DND-41 (cell line): ENCODE measurements at regions not wholly inside any gene's neighbourhood (a gene's known extent, or its start where the extent isn't known, plus 50 kb on each side); places are given as distances from the start of the nearest gene placed in this dataset.

Experiments
- ATAC-seq: fragments of 200-7000 bp; cut with Tn5 transposase; 3 replicates; pipeline ENCODE4 v1.9.1; 2021; ENCODE audit warnings: low read depth; ENCODE audit not compliant: insufficient read depth
- DNase-seq: peaks from one replicate; pipeline ENCODE4 v3.0.0-alpha.2; 2020
- H2AFZ ChIP-seq: 2 replicates; pipeline ENCODE4 v1.6.0; 2012; ENCODE audit warnings: low read depth, low read length
- H3K27ac ChIP-seq: 2 replicates; pipeline ENCODE4 v1.5.1; 2012; ENCODE audit warnings: low read length, inconsistent platforms
- H3K27me3 ChIP-seq: fragments of 200-600 bp; sonication (generic); 2 replicates; pipeline ENCODE4 v1.6.0; 2012; ENCODE audit warnings: low read length, mild to moderate bottlenecking, inconsistent platforms; ENCODE audit not compliant: insufficient read depth, poor library complexity
- H3K36me3 ChIP-seq: 2 replicates; pipeline ENCODE4 v1.5.1; 2012; ENCODE audit warnings: low read length, inconsistent platforms; ENCODE audit not compliant: insufficient read depth
- H3K4me1 ChIP-seq: 2 replicates; pipeline ENCODE4 v1.5.1; 2012; ENCODE audit warnings: mild to moderate bottlenecking, low read length; ENCODE audit not compliant: insufficient read depth
- H3K4me2 ChIP-seq: 2 replicates; pipeline ENCODE4 v1.6.0; 2012; ENCODE audit warnings: mild to moderate bottlenecking, moderate library complexity, low read length, inconsistent platforms; ENCODE audit not compliant: insufficient read depth
- H3K4me3 ChIP-seq, 2 experiments: fragments of 200-600 bp in 1 of 2; shearing (Covaris generic) in 1 of 2; 2 replicates each; pipeline ENCODE4 v1.5.1; 2012 to 2016; ENCODE audit warnings: inconsistent platforms in 2 of 2, low read length in 2 of 2, mild to moderate bottlenecking in 2 of 2, low read depth in 1 of 2, moderate library complexity in 1 of 2
- H3K79me2 ChIP-seq: 2 replicates; pipeline ENCODE4 v1.6.0; 2012; ENCODE audit warnings: low read length, inconsistent platforms; ENCODE audit not compliant: insufficient read depth
- H3K9ac ChIP-seq: 2 replicates; pipeline ENCODE4 v1.6.0; 2012; ENCODE audit warnings: low read depth, mild to moderate bottlenecking, inconsistent platforms, low read length, moderate library complexity
- H3K9me3 ChIP-seq: 2 replicates; pipeline ENCODE4 v1.5.1; 2012; ENCODE audit warnings: low read length, moderate library complexity, mild to moderate bottlenecking, inconsistent platforms; ENCODE audit not compliant: insufficient read depth, severe bottlenecking
- H4K20me1 ChIP-seq: 2 replicates; pipeline ENCODE4 v1.6.0; 2012; ENCODE audit warnings: low read length; ENCODE audit not compliant: insufficient read depth
- CTCF ChIP-seq: IDR thresholded peaks from 2 replicates; pipeline ENCODE4 v1.5.1; 2012; ENCODE audit warnings: borderline replicate concordance, low read length, moderate library complexity, mild to moderate bottlenecking; ENCODE audit not compliant: poor library complexity, severe bottlenecking; ENCODE audit errors: extremely low read depth
- EZH2 ChIP-seq: IDR thresholded peaks from 3 replicates; pipeline ENCODE4 v1.6.1; 2012; ENCODE audit warnings: borderline replicate concordance, low read depth, mild to moderate bottlenecking, moderate library complexity, low read length, inconsistent platforms; ENCODE audit not compliant: severe bottlenecking

- Histone ChIP-seq H3K9me3 (no peaks in the 10 kb centered on the region), H3K4me2 (no peak overlapping the region), H3K4me1 (no peaks in the 10 kb centered on the region), H2AFZ (no peak overlapping the region), H4K20me1 (no peaks in the 10 kb centered on the region), H3K4me3 (no peak overlapping the region), H3K27me3 (no peaks in the 10 kb centered on the region), H3K27ac (no peak overlapping the region), H3K79me2 (no peaks in the 10 kb centered on the region), H3K9ac (no peak overlapping the region), H3K36me3 (no peaks in the 10 kb centered on the region)
- TF ChIP-seq EZH2, result no peak
- TF ChIP-seq CTCF, result no peak
- no peak for ATAC-seq
- DNase-seq, result no peak
These were observed 385.7 kb downstream of the HRH4 start for GRCh38 chr18:24846138-24846537.

- H2AFZ ChIP-seq, result no peak overlapping the region
- H3K36me3 ChIP-seq, result no peaks in the 10 kb centered on the region
- no peak for DNase-seq
- no peak overlapping the region for H3K4me3 ChIP-seq
- no peak overlapping the region for H3K4me2 ChIP-seq
- H4K20me1 ChIP-seq, result no peaks in the 10 kb centered on the region
- H3K79me2 ChIP-seq, result no peaks in the 10 kb centered on the region
- H3K9ac ChIP-seq, result no peak overlapping the region
- no peaks in the 10 kb centered on the region for H3K9me3 ChIP-seq
- no peak for ATAC-seq
- no peaks in the 10 kb centered on the region for H3K27me3 ChIP-seq
- H3K4me1 ChIP-seq, result no peaks in the 10 kb centered on the region
- H3K27ac ChIP-seq, result no peak overlapping the region
- TF ChIP-seq CTCF, result no peak
- TF ChIP-seq EZH2, result no peak
These were observed 390.1 kb downstream of the HRH4 start for GRCh38 chr18:24850532-24850931.

- Histone ChIP-seq H3K27me3 (no peaks in the 10 kb centered on the region), H3K4me1 (no peaks in the 10 kb centered on the region), H2AFZ (no peak overlapping the region), H3K27ac (no peak overlapping the region), H3K4me3 (no peak overlapping the region), H4K20me1 (no peaks in the 10 kb centered on the region), H3K79me2 (no peaks in the 10 kb centered on the region), H3K9ac (no peak overlapping the region), H3K4me2 (no peak overlapping the region), H3K36me3 (no peaks in the 10 kb centered on the region), H3K9me3 (no peaks in the 10 kb centered on the region)
- TF ChIP-seq CTCF (no peak), EZH2 (no peak)
- ATAC-seq, result no peak
- no peak for DNase-seq
These were observed 392.6 kb downstream of the HRH4 start for GRCh38 chr18:24853076-24853475.

DNA sequence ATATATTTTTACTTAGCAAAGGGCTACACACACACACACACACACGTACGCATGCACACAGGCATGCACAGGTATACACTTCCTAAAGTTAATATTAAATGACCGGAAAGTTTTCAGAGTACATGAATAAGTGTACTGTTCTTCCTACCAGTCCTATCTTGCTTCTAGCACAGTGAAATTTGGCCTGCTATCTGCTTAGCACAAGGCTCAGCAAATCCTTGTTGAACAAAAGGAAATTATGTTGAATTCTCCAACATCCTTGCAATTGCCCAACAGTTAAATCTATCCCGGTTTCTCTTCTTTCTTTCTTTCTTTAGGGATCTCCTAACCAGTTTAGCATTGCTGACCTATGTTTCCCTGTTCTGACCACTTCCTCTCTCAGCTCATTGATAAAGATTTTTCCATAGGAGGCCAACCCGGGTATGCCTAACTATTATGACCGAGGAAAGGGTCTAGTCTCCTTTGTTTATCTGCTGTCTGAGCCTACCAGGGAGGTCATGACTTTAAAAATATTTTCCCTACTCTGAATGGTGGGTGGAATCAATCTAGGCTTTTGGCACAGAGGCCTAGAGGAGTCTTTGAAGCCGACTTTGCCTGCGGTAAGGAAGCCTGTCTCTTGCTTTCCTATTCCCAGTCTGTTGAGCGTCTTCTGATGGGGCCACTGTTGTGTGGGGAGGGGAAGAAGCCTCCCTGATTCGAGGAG, 400.7 kb downstream of the HRH4 start:
- H3K27me3 ChIP-seq, result no peaks in the 10 kb centered on the region
- H3K9me3 ChIP-seq, result no peaks in the 10 kb centered on the region
- no peaks in the 10 kb centered on the region for H3K4me1 ChIP-seq
- DNase-seq, result no peak
- H3K27ac ChIP-seq, result no peak overlapping the region
- no peak for ATAC-seq
- no peaks in the 10 kb centered on the region for H3K36me3 ChIP-seq
- no peaks in the 10 kb centered on the region for H4K20me1 ChIP-seq
- H2AFZ ChIP-seq, result no peak overlapping the region
- no peak overlapping the region for H3K4me3 ChIP-seq
- no peak overlapping the region for H3K9ac ChIP-seq
- no peaks in the 10 kb centered on the region for H3K79me2 ChIP-seq
- no peak for TF ChIP-seq EZH2
- no peak for TF ChIP-seq CTCF
- H3K4me2 ChIP-seq, result no peak overlapping the region
